Motor neuron (in vitro differentiated cells): ENCODE measurements at regions not wholly inside any gene's neighbourhood (a gene's known extent, or its start where the extent isn't known, plus 50 kb on each side); places are given as distances from the start of the nearest gene placed in this dataset.

Experiments
- ATAC-seq, 8 experiments: fragments of 200-7000 bp; cut with Tn5 transposase; replicated peaks in 6 of 8; 2 replicates each; pipeline ENCODE4 v1.8.0; 2021; ENCODE audit warnings: mild to moderate bottlenecking in 8 of 8, moderate library complexity in 8 of 8
- H3K27ac ChIP-seq, 2 donors: fragments of 250-450 bp; sonication (Bioruptor Pico); 2 replicates each; pipeline ENCODE4 v1.9.0; 2021; ENCODE audit warnings: antibody characterized with exemption in 2 of 2, mild to moderate bottlenecking in 2 of 2, moderate library complexity in 1 of 2
- H3K4me1 ChIP-seq, 2 donors: fragments of 250-450 bp; sonication (Bioruptor Pico); replicated peaks in 1 of 2; 2 replicates each; pipeline ENCODE4 v1.6.1; 2021; ENCODE audit warnings: antibody characterized with exemption in 2 of 2, mild to moderate bottlenecking in 2 of 2, moderate library complexity in 1 of 2
- H3K4me3 ChIP-seq, 5 donors: fragments of 250-450 bp; sonication (Bioruptor Pico); 2 replicates each; pipeline ENCODE4 v1.9.0; 2021; ENCODE audit warnings: antibody characterized with exemption in 5 of 5, mild to moderate bottlenecking in 5 of 5, moderate library complexity in 4 of 5
- WGBS, 10 experiments: fragments of 450-650 bp; shearing (Covaris generic); methylation state at CpG; one replicate each; pipeline ENCODE4 v1.0.0; 2022; 5-methylcytosine and 5-hydroxymethylcytosine counted together
- in situ Hi-C, 9 experiments: fragments of 400-800 bp; cut with MboI; loops; one replicate each; pipeline ENCODE4 v1.15.0; 2021; ENCODE audit warnings: low sequenced_read_pairs in 9 of 9, low pct_unique_long_range_greater_than_20kb in 2 of 9; ENCODE audit not compliant: unreplicated experiment in 9 of 9

GRCh38 chr10:10854725-10855124 is 162.9 kb upstream of the CELF2 start:
- Histone ChIP-seq H3K27ac (no peak overlapping the region), H3K4me3 (no peak overlapping the region), H3K4me1 (no peaks in the 10 kb centered on the region)
- no peak for ATAC-seq
- in situ Hi-C loops, result no loop called here
- WGBS, 10 experiments, result 67 to 100% (median 87%) methylated on average over 1 to 3 of the region's 4 CpGs; no CpG with 5 or more reads in 4 of the 10 experiments

- Histone ChIP-seq H3K4me1 (no peaks in the 10 kb centered on the region), H3K27ac (no peak overlapping the region), H3K4me3 (no peak overlapping the region)
- 60 to 71% methylated on average over 1 of the region's 1 CpG; no CpG with 5 or more reads in 8 of the 10 experiments for WGBS, 10 experiments
- no peak for ATAC-seq
- in situ Hi-C loops, result no loop called here
These were observed 162.5 kb upstream of the CELF2 start for GRCh38 chr10:10855151-10855581.

GRCh38 chr10:10860455-10860976 is 157.2 kb upstream of the CELF2 start:
- Histone ChIP-seq H3K4me3 (no peak overlapping the region), H3K4me1 (no peaks in the 10 kb centered on the region), H3K27ac (no peak overlapping the region)
- in situ Hi-C loops, result no loop called here
- no peak for ATAC-seq
- 28 to 83% (median 79%) methylated on average over 1 to 2 of the region's 2 CpGs; no CpG with 5 or more reads in 1 of the 10 experiments for WGBS, 10 experiments

GRCh38 chr10:10865303-10865702 is 152.4 kb upstream of the CELF2 start:
- Histone ChIP-seq H3K27ac (no peak overlapping the region), H3K4me1 (peaks cover 0 to under 1% of the 10 kb centered on the region in 2 donors), H3K4me3 (no peak overlapping the region)
- 0 to 100% (median 49%) methylated on average over 1 to 3 of the region's 3 CpGs for WGBS, 10 experiments
- no peak for ATAC-seq
- in situ Hi-C loops, result no loop called here

- Histone ChIP-seq H3K27ac (no peak overlapping the region), H3K4me1 (peaks cover under 1 to 5% of the 10 kb centered on the region in 2 donors), H3K4me3 (no peak overlapping the region)
- in situ Hi-C loops, result no loop called here
- 32 to 100% (median 88%) methylated on average over 1 to 6 of the region's 6 CpGs; no CpG with 5 or more reads in 4 of the 10 experiments for WGBS, 10 experiments
- no peak for ATAC-seq
These were observed 151.8 kb upstream of the CELF2 start for GRCh38 chr10:10865913-10866312.

GRCh38 chr10:10869592-10869991 is 148.1 kb upstream of the CELF2 start:
- 29 to 95% (median 82%) methylated on average over 2 to 4 of the region's 4 CpGs; no CpG with 5 or more reads in 2 of the 10 experiments for WGBS, 10 experiments
- Histone ChIP-seq H3K27ac (no peak overlapping the region), H3K4me3 (no peak overlapping the region), H3K4me1 (peaks cover 5 to 14% of the 10 kb centered on the region in 2 donors)
- in situ Hi-C loops, result no loop called here
- ATAC-seq, result peak in 4 of 8 experiments; percentile 21 to 80 (median 30)

- peak in 7 of 8 experiments; percentile 67 to 99 (median 96) for ATAC-seq
- in situ Hi-C loops, result no loop called here
- H3K27ac ChIP-seq, result no peak overlapping the region
- H3K4me3 ChIP-seq, result no peak overlapping the region
- WGBS, 10 experiments, result 0 to 71% (median 55%) methylated on average over 1 to 16 of the region's 16 CpGs; no CpG with 5 or more reads in 2 of the 10 experiments
- H3K4me1 ChIP-seq, result peaks cover 5 to 14% of the 10 kb centered on the region in 2 donors
These were observed 147.0 kb upstream of the CELF2 start for GRCh38 chr10:10870523-10871241.

GRCh38 chr10:10871352-10871751 is 146.3 kb upstream of the CELF2 start:
- in situ Hi-C loops, result no loop called here
- no peak for ATAC-seq
- Histone ChIP-seq H3K4me3 (no peak overlapping the region), H3K27ac (no peak overlapping the region), H3K4me1 (peaks cover 5 to 14% of the 10 kb centered on the region in 2 donors)
- WGBS, 10 experiments, result 50 to 81% (median 70%) methylated on average over 1 to 7 of the region's 7 CpGs

- in situ Hi-C loops, result no loop called here
- WGBS, 10 experiments, result 4 to 89% (median 65%) methylated on average over 3 to 6 of the region's 6 CpGs
- ATAC-seq, result peak in 3 of 8 experiments; percentile 48 to 89 (median 75)
These were observed 145.5 kb upstream of the CELF2 start for GRCh38 chr10:10872035-10872673.

GRCh38 chr10:10872764-10873163 is 144.9 kb upstream of the CELF2 start:
- peaks cover 5 to 14% of the 10 kb centered on the region in 2 donors for H3K4me1 ChIP-seq
- WGBS, 10 experiments, result 80 to 100% (median 97%) methylated on average over 1 to 2 of the region's 2 CpGs; no CpG with 5 or more reads in 2 of the 10 experiments
- ATAC-seq, result no peak
- no peak overlapping the region for H3K27ac ChIP-seq
- no peak overlapping the region for H3K4me3 ChIP-seq
- in situ Hi-C loops, result no loop called here

More at GRCh38 chr10:10872035-10872673, 145.5 kb upstream of the CELF2 start:
- peaks cover 5 to 14% of the 10 kb centered on the region in 2 donors for H3K4me1 ChIP-seq
- no peak overlapping the region for H3K4me3 ChIP-seq
- no peak overlapping the region for H3K27ac ChIP-seq

GRCh38 chr10:10873289-10873688 is 144.4 kb upstream of the CELF2 start:
- Histone ChIP-seq H3K4me3 (no peak overlapping the region), H3K27ac (no peak overlapping the region), H3K4me1 (peaks cover 5 to 14% of the 10 kb centered on the region in 2 donors)
- in situ Hi-C loops, result no loop called here
- 70 to 100% (median 91%) methylated on average over 1 to 4 of the region's 4 CpGs for WGBS, 10 experiments
- ATAC-seq, result no peak

GRCh38 chr10:10873915-10874314 is 143.8 kb upstream of the CELF2 start:
- in situ Hi-C loops, result no loop called here
- H3K27ac ChIP-seq, result no peak overlapping the region
- WGBS, 10 experiments, result 20 to 92% (median 86%) methylated on average over 1 to 3 of the region's 3 CpGs; no CpG with 5 or more reads in 7 of the 10 experiments
- no peak overlapping the region for H3K4me3 ChIP-seq
- ATAC-seq, result no peak
- H3K4me1 ChIP-seq, result peaks cover 5 to 14% of the 10 kb centered on the region in 2 donors

- in situ Hi-C loops, result no loop called here
- ATAC-seq, result peak in 3 of 8 experiments; percentile 44 to 94 (median 67)
- H3K4me1 ChIP-seq, result no peaks in the 10 kb centered on the region
- no peak overlapping the region for H3K27ac ChIP-seq
- H3K4me3 ChIP-seq, result no peak overlapping the region
- WGBS, 10 experiments, result 33 to 95% (median 70%) methylated on average over 1 to 6 of the region's 6 CpGs
These were observed 138.7 kb upstream of the CELF2 start for GRCh38 chr10:10878963-10879362.
